H9 (cell line): ENCODE measurements at regions not wholly inside any gene's neighbourhood (a gene's known extent, or its start where the extent isn't known, plus 50 kb on each side); places are given as distances from the start of the nearest gene placed in this dataset.

Experiments
- DNase-seq: peaks from one replicate; pipeline ENCODE4 v3.0.0-alpha.2; 2017
- H2AFZ ChIP-seq: one replicate; pipeline ENCODE4 v1.6.1; 2013; ENCODE audit warnings: mild to moderate bottlenecking, low read length, control low read depth, moderate library complexity
- H2AK5ac ChIP-seq: 2 replicates; pipeline ENCODE4 v1.6.1; 2013; ENCODE audit warnings: low read length, control low read depth, mixed read lengths; ENCODE audit not compliant: insufficient read length
- H2BK120ac ChIP-seq: one replicate; pipeline ENCODE4 v1.6.1; 2013; ENCODE audit warnings: low read depth, mild to moderate bottlenecking, low read length, control low read depth, inconsistent platforms; ENCODE audit not compliant: poor library complexity, severe bottlenecking
- H2BK12ac ChIP-seq: 2 replicates; pipeline ENCODE4 v1.6.1; 2013; ENCODE audit warnings: low read length, control low read depth, mixed read lengths, low read depth; ENCODE audit not compliant: insufficient read length
- H2BK15ac ChIP-seq: 2 replicates; pipeline ENCODE4 v1.6.1; 2013; ENCODE audit warnings: low read depth, low read length, control low read depth
- H2BK20ac ChIP-seq: one replicate; pipeline ENCODE4 v1.6.1; 2013; ENCODE audit warnings: low read depth, mild to moderate bottlenecking, low read length, control low read depth, inconsistent platforms; ENCODE audit not compliant: poor library complexity, severe bottlenecking
- H2BK5ac ChIP-seq: 2 replicates; pipeline ENCODE4 v1.6.1; 2013; ENCODE audit warnings: low read length, control low read depth, mixed read lengths; ENCODE audit not compliant: insufficient read length
- H3K14ac ChIP-seq: 2 replicates; pipeline ENCODE4 v1.6.1; 2013; ENCODE audit warnings: low read length, control low read depth; ENCODE audit not compliant: insufficient read depth
- H3K18ac ChIP-seq: 2 replicates; pipeline ENCODE4 v1.6.1; 2013; ENCODE audit warnings: low read depth, mild to moderate bottlenecking, mixed read lengths, low read length, control low read depth; ENCODE audit not compliant: insufficient read length
- H3K23ac ChIP-seq: 2 replicates; pipeline ENCODE4 v1.6.1; 2013; ENCODE audit warnings: low read length, control low read depth, mixed read lengths, low read depth; ENCODE audit not compliant: insufficient read length
- H3K23me2 ChIP-seq: 2 replicates; pipeline ENCODE4 v1.6.1; 2013; ENCODE audit warnings: low read depth, mild to moderate bottlenecking, mixed read lengths, low read length, control low read depth; ENCODE audit not compliant: insufficient read length, poor library complexity, severe bottlenecking
- H3K27ac ChIP-seq: 2 replicates; pipeline ENCODE4 v1.5.1; 2013; ENCODE audit warnings: low read length, control low read depth, mixed read lengths, low read depth; ENCODE audit not compliant: insufficient read length
- H3K27me3 ChIP-seq: 2 replicates; pipeline ENCODE4 v1.6.1; 2013; ENCODE audit warnings: low read length, control low read depth, inconsistent platforms; ENCODE audit not compliant: insufficient read depth
- H3K4ac ChIP-seq: 2 replicates; pipeline ENCODE4 v1.6.1; 2013; ENCODE audit warnings: low read depth, mild to moderate bottlenecking, control low read depth, inconsistent platforms, low read length, moderate library complexity
- H3K4me1 ChIP-seq: 2 replicates; pipeline ENCODE4 v1.6.1; 2013; ENCODE audit warnings: low read length, control low read depth, inconsistent platforms; ENCODE audit not compliant: insufficient read depth
- H3K4me2 ChIP-seq: 2 replicates; pipeline ENCODE4 v1.6.1; 2013; ENCODE audit warnings: low read length, control low read depth, mixed read lengths; ENCODE audit not compliant: insufficient read length, insufficient read depth
- H3K56ac ChIP-seq: 2 replicates; pipeline ENCODE4 v1.6.1; 2013; ENCODE audit warnings: low read depth, mild to moderate bottlenecking, mixed read lengths, low read length, control low read depth; ENCODE audit not compliant: insufficient read length
- H3K79me1 ChIP-seq: 2 replicates; pipeline ENCODE4 v1.6.1; 2013; ENCODE audit warnings: low read depth, mild to moderate bottlenecking, moderate library complexity, low read length, control low read depth, inconsistent platforms; ENCODE audit not compliant: insufficient read depth, poor library complexity, severe bottlenecking
- H3K79me2 ChIP-seq: 2 replicates; pipeline ENCODE4 v1.6.1; 2013; ENCODE audit warnings: low read length, control low read depth, inconsistent platforms; ENCODE audit not compliant: insufficient read depth
- H3K9ac ChIP-seq: 2 replicates; pipeline ENCODE4 v1.6.1; 2013; ENCODE audit warnings: low read length, control low read depth, mixed read lengths; ENCODE audit not compliant: insufficient read length; ENCODE audit errors: extremely low read depth
- H3K9me3 ChIP-seq: one replicate; pipeline ENCODE4 v1.6.1; 2013; ENCODE audit warnings: low read depth, low read length, inconsistent platforms; ENCODE audit not compliant: control insufficient read depth
- H3T11ph ChIP-seq: one replicate; pipeline ENCODE4 v1.6.1; 2013; ENCODE audit warnings: mild to moderate bottlenecking, low read length, control low read depth, inconsistent platforms
- H4K20me1 ChIP-seq: one replicate; pipeline ENCODE4 v1.6.1; 2013; ENCODE audit not compliant: control insufficient read depth, insufficient read length, insufficient read depth
- H4K5ac ChIP-seq: 2 replicates; pipeline ENCODE4 v1.6.1; 2013; ENCODE audit warnings: low read depth, mild to moderate bottlenecking, mixed read lengths, low read length, control low read depth; ENCODE audit not compliant: insufficient read length
- H4K8ac ChIP-seq: replicated peaks from 2 replicates; pipeline ENCODE4 v1.6.1; 2013; ENCODE audit warnings: low read length, control low read depth, mixed read lengths, low read depth; ENCODE audit not compliant: insufficient read length
- H4K91ac ChIP-seq: 2 replicates; pipeline ENCODE4 v1.6.1; 2013; ENCODE audit warnings: low read depth, mild to moderate bottlenecking, moderate library complexity, mixed read lengths, low read length, control low read depth; ENCODE audit not compliant: insufficient read length
- H3K27ac Mint-ChIP-seq, 3 experiments: 2 replicates in 2 of 3; 3 replicates in 1 of 3; pipeline ENCODE4 v1.8.0; 2020 to 2021; ENCODE audit warnings: mixed read lengths in 3 of 3, mild to moderate bottlenecking in 1 of 3, moderate library complexity in 1 of 3
- H3K27me3 Mint-ChIP-seq: 2 replicates; pipeline ENCODE4 v1.8.0; 2021; ENCODE audit warnings: low read depth, mild to moderate bottlenecking, moderate library complexity, mixed read lengths
- H3K36me3 Mint-ChIP-seq, 3 experiments: 2 replicates in 2 of 3; 3 replicates in 1 of 3; pipeline ENCODE4 v1.8.0; 2020 to 2021; ENCODE audit warnings: low read depth in 3 of 3, mixed read lengths in 3 of 3; ENCODE audit not compliant: insufficient read depth in 1 of 3
- H3K4me1 Mint-ChIP-seq, 2 experiments: 2 replicates each; pipeline ENCODE4 v1.8.0; 2020; ENCODE audit warnings: mixed read lengths in 2 of 2
- H3K4me3 Mint-ChIP-seq, 2 experiments: 2 replicates in 1 of 2; 3 replicates in 1 of 2; pipeline ENCODE4 v1.8.0; 2020 to 2021; ENCODE audit warnings: mild to moderate bottlenecking in 2 of 2, mixed read lengths in 2 of 2, moderate library complexity in 1 of 2
- H3K9me3 Mint-ChIP-seq, 2 experiments: 2 replicates in 1 of 2; 3 replicates in 1 of 2; pipeline ENCODE4 v1.8.0; 2020; ENCODE audit warnings: mild to moderate bottlenecking in 2 of 2, mixed read lengths in 2 of 2, moderate library complexity in 1 of 2
- WGBS: extraction: QIAGEN DNeasy Blood & Tissue Kit; methylation state at CpG from one replicate; pipeline ENCODE4 v1.1.7; 2013; ENCODE audit warnings: missing lambda C conversion rate, low lambda C conversion rate, mixed read lengths; ENCODE audit not compliant: insufficient read length; ENCODE audit errors: extremely low coverage; 5-methylcytosine and 5-hydroxymethylcytosine counted together
- TF ChIP-seq, protein P1 (sequence below): fragments of 200-600 bp; sonication (generic); conservative IDR thresholded peaks from 3 replicates; pipeline ENCODE4 v1.8.0; 2021; ENCODE audit warnings: antibody characterized with exemption, mild to moderate bottlenecking

GRCh38 chr12:30041096-30041495, 257.4 kb upstream of the TMTC1 start:
- Histone ChIP-seq H2BK120ac (no peak overlapping the region), H3K4me1 (peaks cover 6% of the 10 kb centered on the region; the same call in 1 of the 2 replicates), H3K79me1 (no peaks in the 10 kb centered on the region), H3K79me2 (no peaks in the 10 kb centered on the region), H3K9ac (no peak overlapping the region), H2BK15ac (no peak overlapping the region), H3K27ac (no peak overlapping the region), H3K56ac (no peak overlapping the region), H3K27me3 (no peaks in the 10 kb centered on the region), H3K4ac (no peak overlapping the region), H4K5ac (no peak overlapping the region), H2BK5ac (no peak overlapping the region), H3K23me2 (no peaks in the 10 kb centered on the region), H3K9me3 (no peaks in the 10 kb centered on the region), H3K14ac (no peak overlapping the region), H2BK12ac (no peak overlapping the region), H3K23ac (no peak overlapping the region), H4K8ac (no peak overlapping the region), H4K20me1 (no peaks in the 10 kb centered on the region), H3T11ph (no peak overlapping the region), H2AFZ (no peak overlapping the region), H3K4me2 (no peak overlapping the region), H4K91ac (no peak overlapping the region), H3K18ac (no peak overlapping the region), H2BK20ac (no peak overlapping the region), H2AK5ac (no peak overlapping the region)
- H3K4me1 Mint-ChIP-seq = peaks cover 13 to 15% of the 10 kb centered on the region in 2 experiments
- peaks cover 0 to 3% (median 0%) of the 10 kb centered on the region in 3 experiments; a peak in 2 of 7 replicates for H3K36me3 Mint-ChIP-seq
- no peak overlapping the region for H3K4me3 Mint-ChIP-seq
- TF ChIP-seq, protein P1, sequence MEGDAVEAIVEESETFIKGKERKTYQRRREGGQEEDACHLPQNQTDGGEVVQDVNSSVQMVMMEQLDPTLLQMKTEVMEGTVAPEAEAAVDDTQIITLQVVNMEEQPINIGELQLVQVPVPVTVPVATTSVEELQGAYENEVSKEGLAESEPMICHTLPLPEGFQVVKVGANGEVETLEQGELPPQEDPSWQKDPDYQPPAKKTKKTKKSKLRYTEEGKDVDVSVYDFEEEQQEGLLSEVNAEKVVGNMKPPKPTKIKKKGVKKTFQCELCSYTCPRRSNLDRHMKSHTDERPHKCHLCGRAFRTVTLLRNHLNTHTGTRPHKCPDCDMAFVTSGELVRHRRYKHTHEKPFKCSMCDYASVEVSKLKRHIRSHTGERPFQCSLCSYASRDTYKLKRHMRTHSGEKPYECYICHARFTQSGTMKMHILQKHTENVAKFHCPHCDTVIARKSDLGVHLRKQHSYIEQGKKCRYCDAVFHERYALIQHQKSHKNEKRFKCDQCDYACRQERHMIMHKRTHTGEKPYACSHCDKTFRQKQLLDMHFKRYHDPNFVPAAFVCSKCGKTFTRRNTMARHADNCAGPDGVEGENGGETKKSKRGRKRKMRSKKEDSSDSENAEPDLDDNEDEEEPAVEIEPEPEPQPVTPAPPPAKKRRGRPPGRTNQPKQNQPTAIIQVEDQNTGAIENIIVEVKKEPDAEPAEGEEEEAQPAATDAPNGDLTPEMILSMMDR = no peak
- no peak for DNase-seq
- H3K27me3 Mint-ChIP-seq = no peaks in the 10 kb centered on the region
- H3K9me3 Mint-ChIP-seq = peaks cover 2 to 3% of the 10 kb centered on the region in 2 experiments; a peak in 2 of 5 replicates
- no peak overlapping the region; a peak in 1 of 7 replicates for H3K27ac Mint-ChIP-seq
- no CpG with 5 or more reads among the region's 2 CpGs for WGBS
